ENCODE measurements at regions not wholly inside any gene's neighbourhood (a gene's known extent, or its start where the extent isn't known, plus 50 kb on each side); places are given as distances from the start of the nearest gene placed in this dataset.

- TF ChIP-seq POLR2A (IDR thresholded peaks at IDR 0.05) (no peak), CTCF (IDR thresholded peaks at IDR 0.05) (no peak)
Measured at GRCh38 chr7:149655784-149656183, 117.6 kb downstream of the ZNF467 start.

Data from testis (tissue), 2 donors.